ENCODE measurements at regions not wholly inside any gene's neighbourhood (a gene's known extent, or its start where the extent isn't known, plus 50 kb on each side); places are given as distances from the start of the nearest gene placed in this dataset.

- no peak for TF ChIP-seq CTCF (IDR thresholded peaks at IDR 0.05)
- TF ChIP-seq POLR2A (IDR thresholded peaks at IDR 0.05) = no peak
Observed at GRCh38 chr5:93153461-93153860, 427.6 kb downstream of the NR2F1-AS1 start.
